M059J (cell line): ENCODE measurements at regions not wholly inside any gene's neighbourhood (a gene's known extent, or its start where the extent isn't known, plus 50 kb on each side); places are given as distances from the start of the nearest gene placed in this dataset.
A peak's percentile ranks its signal among the peaks of the same experiment; 100 is the strongest.

ENCODE experiments used
- DNase-seq: peaks from one replicate; pipeline ENCODE4 v3.0.0-alpha.2; 2012; ENCODE audit warnings: low read depth

GRCh38 chr5:54367844-54368243 is 57.5 kb upstream of the ARL15 start:
- DNase-seq, result no peak

GRCh38 chr5:54366707-54367106 is 56.3 kb upstream of the ARL15 start:
- DNase-seq, result no peak

GRCh38 chr5:54363669-54364068 is 53.3 kb upstream of the ARL15 start:
- peak; percentile 86 for DNase-seq

GRCh38 chr5:54362992-54363625 is 52.7 kb upstream of the ARL15 start:
- DNase-seq, result peak; percentile 77

- peak; percentile 76 for DNase-seq
These were observed 52.1 kb upstream of the ARL15 start for GRCh38 chr5:54362434-54362833.

- DNase-seq, result peak; percentile 39
These were observed 51.5 kb upstream of the ARL15 start for GRCh38 chr5:54361691-54362411.

GRCh38 chr5:54360925-54361662 is 50.7 kb upstream of the ARL15 start:
- peak; percentile 42 for DNase-seq
